DMS114 treated with DMSO at 0.1 percent for 48 hours (cell line): ENCODE measurements at regions not wholly inside any gene's neighbourhood (a gene's known extent, or its start where the extent isn't known, plus 50 kb on each side); places are given as distances from the start of the nearest gene placed in this dataset.
A peak's percentile ranks its signal among the peaks of the same experiment; 100 is the strongest.
"Not testable (repeated sequence)": the region's sequence is repeated elsewhere in the genome, so short reads cannot be mapped to it uniquely, and the experiment has no call there.

ENCODE experiments used
- DNase-seq: peaks from one replicate; lab custom pipeline; 2025; ENCODE audit not compliant: unreplicated experiment; lab: John Stamatoyannopoulos, UW

DNA sequence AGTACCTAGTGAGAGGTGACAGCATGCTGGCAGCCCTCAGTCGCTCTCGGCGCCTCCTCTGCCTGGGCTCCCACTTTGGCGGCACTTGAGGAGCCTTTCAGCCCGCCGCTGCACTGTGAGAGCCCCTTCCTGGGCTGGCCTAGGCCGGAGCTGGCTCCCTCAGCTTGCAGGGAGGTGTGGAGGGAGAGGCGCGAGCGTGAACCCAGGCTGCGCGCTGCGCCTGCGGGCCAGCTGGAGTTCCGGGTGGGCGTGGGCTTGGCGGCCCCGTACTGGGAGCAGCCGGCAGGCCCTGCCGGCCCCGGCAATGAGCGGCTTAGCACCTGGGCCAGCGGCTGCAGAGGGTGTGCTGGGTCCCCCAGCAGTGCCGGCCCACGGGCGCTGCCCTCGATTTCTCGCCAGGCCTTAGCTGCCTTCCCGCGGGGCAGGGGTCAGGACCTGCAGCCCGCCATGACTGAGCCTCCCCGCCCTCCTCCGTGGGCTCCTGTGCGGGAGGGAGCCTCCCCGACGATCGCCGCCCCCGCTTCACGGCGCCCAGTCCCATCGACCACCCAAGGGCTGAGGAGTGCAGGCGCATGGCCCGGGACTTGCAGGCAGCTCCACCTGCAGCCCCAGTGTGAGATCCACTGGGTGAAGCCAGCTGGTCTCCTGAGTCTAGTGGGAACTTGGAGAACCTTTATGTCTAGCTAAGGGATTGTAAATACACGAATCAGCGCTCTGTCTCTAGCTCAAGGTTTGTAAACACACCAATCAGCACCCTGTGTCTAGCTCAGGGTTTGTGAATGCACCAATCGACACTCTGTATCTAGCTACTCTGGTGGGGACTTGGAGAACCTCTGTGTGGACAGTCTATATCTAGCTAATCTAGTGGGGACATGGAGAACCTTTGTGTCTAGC is 1579.2 kb downstream of the SI start:
- DNase-seq, result not testable (repeated sequence)

- DNase-seq, result no peak
Observed at GRCh38 chr3:163491714-163492113, 1586.6 kb downstream of the SI start.

DNA sequence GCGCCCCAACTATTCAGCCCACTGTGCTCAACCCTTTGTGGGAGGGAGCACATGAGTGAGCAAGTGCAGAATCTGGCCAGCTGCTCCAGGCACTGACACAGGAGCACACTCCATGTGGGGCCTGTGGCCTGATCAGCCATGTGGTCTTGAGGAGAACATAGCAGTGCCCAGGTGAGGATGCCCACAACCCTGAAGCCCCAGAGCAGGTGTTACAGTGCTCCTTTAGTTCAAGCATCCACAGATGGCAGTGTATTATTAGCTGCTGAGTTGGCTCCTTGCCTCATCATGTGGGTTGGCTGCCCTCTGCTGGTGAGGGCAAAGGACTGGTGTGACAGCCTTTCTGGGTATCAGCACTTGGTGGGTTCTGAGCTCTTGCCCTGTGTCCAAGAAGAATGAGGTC is 1588.2 kb downstream of the SI start:
- DNase-seq, result peak; percentile 5

DNA sequence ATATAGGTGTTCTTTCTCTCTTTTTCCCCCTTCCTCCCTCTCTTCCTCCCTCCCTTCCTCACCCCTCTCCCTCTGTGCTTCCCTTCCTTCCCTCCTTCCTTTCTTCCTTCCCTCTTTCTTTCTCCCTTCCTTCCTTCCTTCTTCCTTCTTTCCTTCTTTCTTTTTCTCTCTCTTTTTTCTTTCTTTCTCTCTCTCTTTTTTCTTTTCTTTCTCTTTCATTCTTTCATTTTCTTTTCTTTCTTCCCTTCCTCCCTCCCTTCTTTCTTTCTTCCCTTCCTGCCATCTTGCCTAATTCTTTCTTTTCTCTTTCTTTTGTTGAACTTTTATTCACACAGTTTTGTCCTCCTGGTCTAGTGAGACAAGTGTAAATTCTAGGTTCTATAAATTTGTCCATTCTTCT is 1595.6 kb downstream of the SI start:
- no peak for DNase-seq

GRCh38 chr3:163481738-163482137 is 1596.6 kb downstream of the SI start:
- DNase-seq, result no peak

DNA sequence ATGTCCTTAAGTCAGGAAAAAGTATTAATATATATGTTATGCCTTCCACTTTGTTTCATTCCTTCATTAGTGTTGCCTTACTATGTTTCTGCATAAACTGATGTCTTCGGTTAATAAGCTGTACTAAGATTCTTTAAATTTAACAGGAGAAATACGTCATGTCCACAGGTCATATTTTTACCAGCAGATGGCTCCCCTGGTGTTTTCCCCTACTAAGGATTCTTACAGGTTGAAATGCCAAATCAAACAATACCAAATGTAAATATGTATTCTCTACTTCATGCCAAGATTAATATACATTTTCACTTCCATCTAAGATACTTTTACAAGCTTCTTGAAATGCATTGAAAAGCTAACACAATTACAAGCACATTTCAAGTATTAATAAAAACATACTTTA is 1602.1 kb downstream of the SI start:
- DNase-seq, result peak; percentile 24

GRCh38 chr3:163474766-163475165 is 1603.5 kb downstream of the SI start:
- no peak for DNase-seq

DNA sequence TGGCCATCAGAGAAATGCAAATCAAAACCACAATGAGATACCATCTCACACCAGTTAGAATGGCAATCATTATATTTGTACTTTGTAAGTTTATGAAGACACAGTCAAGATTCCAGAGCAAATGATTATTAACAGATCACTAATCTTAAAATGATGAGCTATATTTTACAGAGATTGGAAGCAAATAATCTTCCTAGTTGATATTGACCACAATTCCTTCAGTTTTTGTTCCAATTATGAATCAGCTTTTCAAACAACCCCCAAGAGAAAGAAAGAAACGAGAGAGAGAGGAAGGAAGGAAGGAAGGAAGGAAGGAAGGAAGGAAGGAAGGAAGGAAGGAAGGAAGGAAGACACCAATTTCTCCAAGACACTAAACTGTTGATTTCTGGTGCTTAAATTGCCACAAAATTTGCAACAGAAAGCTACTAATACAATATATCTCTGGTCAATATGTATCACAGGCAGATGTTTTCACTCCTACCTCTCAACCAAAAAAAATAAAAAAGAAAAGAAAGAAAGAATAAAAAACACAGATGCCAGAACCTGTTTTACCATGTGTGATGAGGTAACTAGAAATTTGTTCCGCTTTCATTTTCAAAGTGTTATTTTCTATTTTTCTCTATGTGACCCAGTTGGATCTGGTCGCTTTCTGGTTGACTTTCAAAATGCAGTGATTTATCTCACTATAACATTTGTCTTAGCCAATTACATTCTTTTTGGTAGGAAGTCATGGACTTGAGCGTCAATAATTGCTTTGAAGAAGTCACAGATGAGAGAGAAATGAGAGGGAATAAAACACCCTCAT is 1609.6 kb downstream of the SI start:
- no peak for DNase-seq

DNA sequence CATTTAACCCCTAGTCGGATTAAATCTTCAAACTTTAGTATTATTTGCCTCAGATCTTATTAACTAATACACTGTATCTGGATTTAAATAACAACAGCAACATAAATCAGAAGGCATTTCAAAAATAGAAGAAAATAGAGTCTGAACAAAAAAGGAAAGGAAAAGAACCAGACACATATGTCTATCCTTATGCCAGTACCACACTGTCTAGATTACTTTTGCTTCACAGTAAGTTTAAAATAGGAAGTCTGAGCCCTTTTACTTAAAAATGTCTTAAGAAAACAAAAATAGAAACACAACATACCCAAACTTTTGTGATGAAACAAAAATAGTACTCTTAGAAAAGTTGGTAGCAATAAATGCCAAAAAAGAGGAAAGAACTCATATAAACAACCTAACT is 1615.8 kb downstream of the SI start:
- DNase-seq, result no peak

- no peak for DNase-seq
Observed at GRCh38 chr3:163450698-163451097, 1627.6 kb downstream of the SI start.

- no peak for DNase-seq
Observed at GRCh38 chr3:163438760-163439159, 1639.5 kb downstream of the SI start.

- DNase-seq, result no peak
Observed at GRCh38 chr3:163422671-163423070, 1655.6 kb downstream of the SI start.

DNA sequence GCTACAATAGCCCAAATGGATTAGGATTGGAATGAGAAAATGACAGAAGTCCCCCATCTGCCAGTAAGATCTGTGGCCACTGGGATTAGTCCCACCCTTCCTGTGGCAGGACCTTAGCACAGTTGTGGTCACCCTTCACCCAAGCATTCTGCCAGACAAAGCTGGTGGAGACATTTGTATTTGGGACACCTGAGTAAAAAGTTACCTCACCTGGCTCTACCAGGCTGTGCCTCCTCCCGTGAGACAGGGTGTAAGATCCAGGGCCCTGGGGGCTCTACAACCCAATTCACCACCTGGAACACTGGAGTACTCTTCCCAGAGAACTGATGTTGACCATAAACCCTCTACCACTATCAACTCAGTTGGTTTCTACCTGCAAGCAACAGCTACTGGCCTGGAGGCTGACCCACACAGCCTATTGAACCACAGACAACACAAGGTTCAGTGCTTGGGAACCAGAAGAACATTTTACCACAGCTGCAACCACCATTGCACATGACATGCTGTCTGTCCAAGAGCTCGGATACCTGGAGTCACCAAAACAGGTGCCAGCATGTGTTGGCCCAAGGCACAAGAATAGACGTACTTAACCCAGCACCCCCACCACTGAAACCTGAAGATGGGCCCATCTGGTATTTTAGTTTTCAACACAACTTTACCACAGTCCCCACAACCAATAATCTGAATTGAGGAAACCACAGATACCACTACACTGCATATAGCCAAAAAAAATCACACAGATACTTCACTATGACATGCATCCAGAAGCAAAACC is 1686.7 kb downstream of the SI start:
- no peak for DNase-seq

- DNase-seq, result no peak
Observed at GRCh38 chr3:163384383-163384782, 1693.9 kb downstream of the SI start.

DNA sequence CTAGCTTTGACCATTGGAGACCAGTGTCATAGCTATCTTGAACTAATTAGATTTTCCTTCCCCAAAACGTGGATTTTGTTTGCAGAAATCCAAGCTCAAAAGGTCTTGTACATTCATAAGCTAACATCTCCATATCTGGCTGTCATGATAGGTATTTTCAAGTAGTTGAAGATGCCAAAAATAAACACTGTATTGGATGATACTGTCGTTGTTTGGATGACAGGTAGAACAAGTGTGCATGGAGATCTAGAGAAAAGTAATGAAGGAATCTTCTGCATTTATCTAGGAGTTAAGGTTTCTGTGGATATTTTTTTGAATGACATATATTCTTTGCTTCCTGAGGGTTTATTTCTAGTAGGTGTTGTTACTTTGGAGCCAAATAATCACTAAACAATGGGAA is 1696.1 kb downstream of the SI start:
- DNase-seq, result no peak

DNA sequence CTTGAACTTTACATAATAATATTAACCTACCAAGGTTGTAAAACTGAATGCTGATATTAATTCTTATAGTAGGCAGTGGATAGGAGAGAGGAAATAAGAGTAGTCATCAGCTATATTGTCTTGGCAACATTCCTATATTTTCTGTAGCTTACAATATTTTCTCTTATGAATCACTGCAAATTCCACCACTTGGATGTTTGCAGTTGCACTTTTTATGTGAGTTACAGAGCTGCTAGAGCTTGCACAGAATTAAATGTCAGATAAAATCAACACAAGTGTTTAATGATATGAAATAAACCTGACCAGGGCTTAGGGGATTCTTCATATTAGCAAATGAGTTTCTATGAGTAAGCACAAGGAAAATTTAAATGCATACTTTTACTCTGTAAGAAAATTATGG is 1710.1 kb downstream of the SI start:
- no peak for DNase-seq

GRCh38 chr3:163364717-163365116 is 1713.6 kb downstream of the SI start:
- DNase-seq, result no peak

DNA sequence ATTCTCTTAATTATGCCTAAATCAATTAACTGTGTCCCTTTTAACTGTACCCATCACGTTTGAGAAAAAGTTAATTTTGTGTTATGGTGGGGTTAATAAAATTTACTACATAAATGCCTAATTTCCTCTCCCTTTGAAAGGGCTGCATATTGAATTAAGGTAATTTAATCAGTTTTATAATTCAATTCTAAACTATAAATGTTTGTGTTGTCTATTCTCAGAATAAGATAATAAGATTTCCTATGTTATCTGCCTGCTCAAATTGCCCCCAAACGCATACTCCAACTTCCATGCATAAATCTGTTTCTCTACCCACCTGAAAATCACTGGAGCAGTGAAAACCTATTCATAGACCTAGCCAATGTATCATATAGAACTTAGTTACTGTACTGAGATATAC is 1716.1 kb downstream of the SI start:
- DNase-seq, result no peak

GRCh38 chr3:163361357-163361878 is 1716.9 kb downstream of the SI start:
- peak; percentile 27 for DNase-seq

- DNase-seq, result no peak
Observed at GRCh38 chr3:163347944-163348343, 1730.4 kb downstream of the SI start.

GRCh38 chr3:163335429-163335828 is 1742.9 kb downstream of the SI start:
- DNase-seq, result no peak
